ENCODE measurements at regions not wholly inside any gene's neighbourhood (a gene's known extent, or its start where the extent isn't known, plus 50 kb on each side); places are given as distances from the start of the nearest gene placed in this dataset.

DNA sequence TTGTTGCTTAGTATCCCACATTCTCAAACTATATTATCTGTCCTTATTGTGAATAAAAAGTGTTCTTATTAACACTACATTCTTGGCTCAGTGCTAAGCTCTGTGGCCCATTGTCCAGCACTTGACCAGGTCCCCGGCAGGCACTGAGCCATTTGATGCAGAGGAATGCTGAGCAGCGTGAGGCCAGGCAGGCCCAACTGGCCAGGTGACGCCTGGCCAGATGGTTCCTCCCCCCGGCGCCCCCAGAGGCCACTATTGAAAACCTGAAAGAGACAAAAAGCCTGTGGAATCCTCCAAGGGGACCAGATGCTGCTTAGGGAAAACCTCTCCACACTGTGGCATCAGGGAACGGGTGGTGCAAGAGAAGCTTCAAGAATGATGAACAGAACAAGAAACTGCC lies 597.5 kb upstream of the JAG1 start:
- in situ Hi-C loops (cut with MboI) (loop anchor here (5.0 kb wide), 2 partner anchors 599 to 719 kb away; partner anchors contain the start of gene JAG1), intact Hi-C loops (cut with micrococcal nuclease; ENCODE audit: unreplicated experiment) (loop anchor here (10.0 kb wide), 1 partner anchor 407 kb away; no protein-coding TSS in a partner anchor)
- Histone ChIP-seq H3K27ac (ENCODE audit: control insufficient read depth, insufficient read depth) (no peak overlapping the region), H3K36me3 (ENCODE audit: control insufficient read depth in 2 of 2, insufficient read depth in 2 of 2, low read length in 1 of 2) (no peaks in the 10 kb centered on the region), H3K4me2 (ENCODE audit: control insufficient read depth, insufficient read depth) (no peak overlapping the region), H4K20me1 (ENCODE audit: control insufficient read depth, insufficient read depth) (no peaks in the 10 kb centered on the region), H3K79me2 (ENCODE audit: control insufficient read depth, insufficient read depth, low read length) (no peaks in the 10 kb centered on the region), H3K9ac (ENCODE audit: control insufficient read depth, insufficient read depth, low read length) (no peak overlapping the region), H3K4me3 (no peak overlapping the region), H3K9me3 (replicated peaks; ENCODE audit: control insufficient read depth, insufficient read depth, low read length) (no peaks in the 10 kb centered on the region), H3K4me1 (ENCODE audit: control insufficient read depth, insufficient read depth, low read length) (peaks cover 15% of the 10 kb centered on the region), H3K27me3 (replicated peaks in 1 of 2; ENCODE audit: control insufficient read depth in 2 of 2, insufficient read depth in 2 of 2, low read length in 1 of 2) (no peaks in the 10 kb centered on the region), H2AFZ (ENCODE audit: control insufficient read depth, low read depth, low read length) (no peak overlapping the region)
- WGBS (ENCODE audit: insufficient coverage, insufficient replicate concordance, low lambda C conversion rate, missing lambda C conversion rate) = 29% methylated on average over 6 of the region's 6 CpGs
- RAD21 ChIA-PET (ENCODE audit: unreplicated experiment) = interaction anchor here (1.2 to 2.7 kb wide), 5 partner anchors 54 to 890 kb away, joined by 3 to 11 read pairs (median 6); no protein-coding TSS in a partner anchor
- TF ChIP-seq EED (IDR thresholded peaks at IDR 0.05; ENCODE audit: low read depth) (no peak), YY1 (IDR thresholded peaks at IDR 0.05; ENCODE audit: low read depth, low read length) (no peak), CTCF (IDR thresholded peaks at IDR 0.05 in 2 of 3, conservative IDR thresholded peaks at IDR 0.05 in 1 of 3; ENCODE audit: control insufficient read depth in 2 of 3, extremely low read depth in 1 of 3, insufficient read depth in 1 of 3, low read depth in 3 of 3, low read length in 3 of 3) (0 out of 6 replicates have a peak, but pooled peaks of 1 of the 3 experiments have one; percentile 10), CHD4 (IDR thresholded peaks at IDR 0.05) (no peak), ZSCAN29 (IDR thresholded peaks at IDR 0.05) (no peak), CBX3 (IDR thresholded peaks at IDR 0.05; ENCODE audit: borderline replicate concordance, low read depth) (no peak), PAX8 (IDR thresholded peaks at IDR 0.05) (no peak), ATF7 (IDR thresholded peaks at IDR 0.05; ENCODE audit: low read depth) (no peak), RAD21 (IDR thresholded peaks at IDR 0.05; ENCODE audit: insufficient read depth, low read depth, low read length) (peak; percentile 27; the same call in 1 of the 2 replicates), TCF7 (IDR thresholded peaks at IDR 0.05; ENCODE audit: borderline replicate concordance) (no peak)
- CTCF ChIA-PET = interaction anchor here (0.6 to 1.4 kb wide), 8 partner anchors 10 to 1655 kb away, joined by 3 to 4 read pairs (median 3); no protein-coding TSS in a partner anchor
- no TSS peak for BruUV-seq (replicated peaks)
- ATAC-seq (no peak), DNase-seq (ENCODE audit: low read depth, low spot score) (no peak), FAIRE-seq (no peak)
- POLR2A ChIA-PET = interaction anchor here (1.0 kb wide), 2 partner anchors 9 to 600 kb away, joined by 3 to 4 read pairs; no protein-coding TSS in a partner anchor
- SMC1A ChIA-PET (ENCODE audit: uncharacterized antibody, unreplicated experiment) = interaction anchor here (0.7 to 2.1 kb wide), 10 partner anchors 10 to 719 kb away, joined by 3 to 9 read pairs (median 3); no protein-coding TSS in a partner anchor

Data from GM12878 (cell line).